ENCODE measurements at regions not wholly inside any gene's neighbourhood (a gene's known extent, or its start where the extent isn't known, plus 50 kb on each side); places are given as distances from the start of the nearest gene placed in this dataset.

DNA sequence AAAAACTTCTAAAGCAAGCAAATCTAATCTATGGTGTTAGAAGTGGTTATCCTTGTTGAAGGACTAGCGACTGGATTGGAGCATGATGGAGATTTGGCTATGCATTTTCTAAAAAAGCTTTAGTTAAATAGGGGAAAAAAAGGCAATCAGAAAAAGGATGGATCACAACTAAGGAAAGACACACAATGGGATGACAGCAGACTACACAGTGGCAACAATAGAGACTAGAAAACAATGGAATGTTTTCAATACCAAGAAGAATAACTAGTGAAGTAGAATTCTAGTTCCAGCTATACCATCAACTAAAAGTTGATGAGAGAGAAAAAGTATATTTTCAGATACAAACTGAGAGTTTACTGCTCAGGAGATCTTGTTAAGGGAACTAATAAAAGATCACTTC is 605.8 kb downstream of the PTPRU start:
- WGBS = 52% methylated on average over 1 of the region's 1 CpG
- TF ChIP-seq HNF4A (conservative IDR thresholded peaks at IDR 0.05) = no peak
- no peak for TF ChIP-seq FOXA1 (IDR thresholded peaks at IDR 0.05)
- no peak for TF ChIP-seq GABPA (IDR thresholded peaks at IDR 0.05 in 1 of 2, conservative IDR thresholded peaks at IDR 0.05 in 1 of 2)
- TF ChIP-seq, protein P1, sequence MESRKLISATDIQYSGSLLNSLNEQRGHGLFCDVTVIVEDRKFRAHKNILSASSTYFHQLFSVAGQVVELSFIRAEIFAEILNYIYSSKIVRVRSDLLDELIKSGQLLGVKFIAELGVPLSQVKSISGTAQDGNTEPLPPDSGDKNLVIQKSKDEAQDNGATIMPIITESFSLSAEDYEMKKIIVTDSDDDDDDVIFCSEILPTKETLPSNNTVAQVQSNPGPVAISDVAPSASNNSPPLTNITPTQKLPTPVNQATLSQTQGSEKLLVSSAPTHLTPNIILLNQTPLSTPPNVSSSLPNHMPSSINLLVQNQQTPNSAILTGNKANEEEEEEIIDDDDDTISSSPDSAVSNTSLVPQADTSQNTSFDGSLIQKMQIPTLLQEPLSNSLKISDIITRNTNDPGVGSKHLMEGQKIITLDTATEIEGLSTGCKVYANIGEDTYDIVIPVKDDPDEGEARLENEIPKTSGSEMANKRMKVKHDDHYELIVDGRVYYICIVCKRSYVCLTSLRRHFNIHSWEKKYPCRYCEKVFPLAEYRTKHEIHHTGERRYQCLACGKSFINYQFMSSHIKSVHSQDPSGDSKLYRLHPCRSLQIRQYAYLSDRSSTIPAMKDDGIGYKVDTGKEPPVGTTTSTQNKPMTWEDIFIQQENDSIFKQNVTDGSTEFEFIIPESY (IDR thresholded peaks at IDR 0.05) = no peak
- TF ChIP-seq TAF1 (conservative IDR thresholded peaks at IDR 0.05) = no peak
- TF ChIP-seq FOXA2 (IDR thresholded peaks at IDR 0.05) = no peak
- no peak for TF ChIP-seq NR2F2 (IDR thresholded peaks at IDR 0.05)
- TF ChIP-seq HNF4G (IDR thresholded peaks at IDR 0.05) = no peak
- no peak for TF ChIP-seq EGR1 (IDR thresholded peaks at IDR 0.05; ENCODE audit: low read depth in 2 of 2)
- no peak for TF ChIP-seq YY1 (IDR thresholded peaks at IDR 0.05)
- TF ChIP-seq RXRA (IDR thresholded peaks at IDR 0.05) = no peak
- TF ChIP-seq RAD21 (IDR thresholded peaks at IDR 0.05) = no peak
- TF ChIP-seq, protein P2, sequence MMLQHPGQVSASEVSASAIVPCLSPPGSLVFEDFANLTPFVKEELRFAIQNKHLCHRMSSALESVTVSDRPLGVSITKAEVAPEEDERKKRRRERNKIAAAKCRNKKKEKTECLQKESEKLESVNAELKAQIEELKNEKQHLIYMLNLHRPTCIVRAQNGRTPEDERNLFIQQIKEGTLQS (IDR thresholded peaks at IDR 0.05) = no peak
- TF ChIP-seq, protein P3, sequence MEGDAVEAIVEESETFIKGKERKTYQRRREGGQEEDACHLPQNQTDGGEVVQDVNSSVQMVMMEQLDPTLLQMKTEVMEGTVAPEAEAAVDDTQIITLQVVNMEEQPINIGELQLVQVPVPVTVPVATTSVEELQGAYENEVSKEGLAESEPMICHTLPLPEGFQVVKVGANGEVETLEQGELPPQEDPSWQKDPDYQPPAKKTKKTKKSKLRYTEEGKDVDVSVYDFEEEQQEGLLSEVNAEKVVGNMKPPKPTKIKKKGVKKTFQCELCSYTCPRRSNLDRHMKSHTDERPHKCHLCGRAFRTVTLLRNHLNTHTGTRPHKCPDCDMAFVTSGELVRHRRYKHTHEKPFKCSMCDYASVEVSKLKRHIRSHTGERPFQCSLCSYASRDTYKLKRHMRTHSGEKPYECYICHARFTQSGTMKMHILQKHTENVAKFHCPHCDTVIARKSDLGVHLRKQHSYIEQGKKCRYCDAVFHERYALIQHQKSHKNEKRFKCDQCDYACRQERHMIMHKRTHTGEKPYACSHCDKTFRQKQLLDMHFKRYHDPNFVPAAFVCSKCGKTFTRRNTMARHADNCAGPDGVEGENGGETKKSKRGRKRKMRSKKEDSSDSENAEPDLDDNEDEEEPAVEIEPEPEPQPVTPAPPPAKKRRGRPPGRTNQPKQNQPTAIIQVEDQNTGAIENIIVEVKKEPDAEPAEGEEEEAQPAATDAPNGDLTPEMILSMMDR (IDR thresholded peaks at IDR 0.05; ENCODE audit: low read depth, low read length, missing input control) = no peak
- TF ChIP-seq JUND (IDR thresholded peaks at IDR 0.05) = no peak
- TF ChIP-seq SP1 (IDR thresholded peaks at IDR 0.05) = no peak
- H3K27me3 ChIP-seq (ENCODE audit: control insufficient read depth in 4 of 4, insufficient read depth in 4 of 4, low read length in 3 of 4) = peaks cover 0 to 10% (median 0%) of the 10 kb centered on the region in 4 donors

DNA sequence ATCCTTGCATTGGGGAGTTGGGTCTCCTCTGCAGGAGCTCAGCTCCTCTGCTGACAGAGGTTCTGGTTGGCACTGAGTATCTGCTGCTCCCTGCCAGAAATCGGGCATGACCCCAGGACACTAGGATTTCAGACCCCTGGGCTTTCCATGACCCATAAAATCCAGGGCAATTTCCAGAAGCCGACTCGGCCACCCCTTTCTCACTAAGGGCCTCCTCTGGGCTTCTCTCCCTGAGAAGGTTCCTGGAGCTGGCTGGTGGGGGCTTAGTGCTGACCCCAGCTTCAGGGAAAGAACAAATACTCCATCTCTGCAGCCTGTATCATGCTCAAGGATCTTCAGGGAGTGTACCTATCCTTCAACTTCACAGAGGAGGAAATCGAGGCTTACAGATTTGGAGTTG is 603.4 kb downstream of the PTPRU start:
- no peak overlapping the region for H3K4me3 ChIP-seq (ENCODE audit: low read depth in 1 of 3, low read length in 3 of 3)
- peaks cover 0 to 18% (median 6%) of the 10 kb centered on the region in 4 donors for H3K9me3 ChIP-seq (ENCODE audit: control insufficient read depth in 4 of 4, low read length in 3 of 4)
- peaks cover 0 to 2% (median 0%) of the 10 kb centered on the region in 4 donors for H3K36me3 ChIP-seq (ENCODE audit: control insufficient read depth in 4 of 4, insufficient read depth in 3 of 4, low read depth in 1 of 4, low read length in 3 of 4)
- 53% methylated on average over 4 of the region's 4 CpGs for WGBS
- H3K27me3 ChIP-seq (ENCODE audit: control insufficient read depth in 4 of 4, insufficient read depth in 4 of 4, low read length in 3 of 4) = peaks cover 0 to 11% (median 0%) of the 10 kb centered on the region in 4 donors
- TF ChIP-seq HNF4G (IDR thresholded peaks at IDR 0.05) (no peak), SP1 (IDR thresholded peaks at IDR 0.05) (no peak), GABPA (IDR thresholded peaks at IDR 0.05 in 1 of 2, conservative IDR thresholded peaks at IDR 0.05 in 1 of 2) (no peak), EGR1 (IDR thresholded peaks at IDR 0.05; ENCODE audit: low read depth in 2 of 2) (no peak)
- TF ChIP-seq, protein P3 (IDR thresholded peaks at IDR 0.05; ENCODE audit: low read depth, low read length, missing input control) = no peak
- no peak overlapping the region for H3K27ac ChIP-seq (ENCODE audit: low read depth in 1 of 2, low read length in 2 of 2)
- H3K9ac ChIP-seq (ENCODE audit: low read depth in 1 of 2, low read length in 2 of 2) = no peak overlapping the region
- DNase-seq (ENCODE audit: low spot score) = peak; percentile 8
- H3K4me1 ChIP-seq (ENCODE audit: control insufficient read depth in 4 of 4, insufficient read depth in 4 of 4, low read length in 3 of 4) = no peaks in the 10 kb centered on the region

More for the DNA sequence above, 605.8 kb downstream of the PTPRU start:
- no peak overlapping the region for H3K9ac ChIP-seq (ENCODE audit: low read depth in 1 of 2, low read length in 2 of 2)
- H3K9me3 ChIP-seq (ENCODE audit: control insufficient read depth in 4 of 4, low read length in 3 of 4) = peaks cover 0 to 18% (median 6%) of the 10 kb centered on the region in 4 donors
- no peaks in the 10 kb centered on the region for H3K4me1 ChIP-seq (ENCODE audit: control insufficient read depth in 4 of 4, insufficient read depth in 4 of 4, low read length in 3 of 4)
- no peak overlapping the region for H3K4me3 ChIP-seq (ENCODE audit: low read depth in 1 of 3, low read length in 3 of 3)
- DNase-seq (ENCODE audit: low spot score) = no peak
- no peaks in the 10 kb centered on the region for H3K36me3 ChIP-seq (ENCODE audit: control insufficient read depth in 4 of 4, insufficient read depth in 3 of 4, low read depth in 1 of 4, low read length in 3 of 4)
- H3K27ac ChIP-seq (ENCODE audit: low read depth in 1 of 2, low read length in 2 of 2) = no peak overlapping the region
